HCT116 (cell line): ENCODE measurements at regions not wholly inside any gene's neighbourhood (a gene's known extent, or its start where the extent isn't known, plus 50 kb on each side); places are given as distances from the start of the nearest gene placed in this dataset.

Source experiments
- ATAC-seq: fragments of 200-7000 bp; cut with Tn5 transposase; 2 replicates; pipeline ENCODE4 v1.9.1; 2020; ENCODE audit warnings: mild to moderate bottlenecking, moderate library complexity
- BruUV-seq: library from RNA; stranded (reverse); fragments of 400-500 nt; replicated peaks from 2 replicates; lab custom pipeline; 2021; lab: Mats Ljungman, UMichigan
- CTCF ChIA-PET: fragments of 300-600 bp; sonication (Branson Sonifier 250); formaldehyde crosslinking; loops from one replicate; lab custom pipeline; 2021; ENCODE audit warnings: antibody characterized with exemption; lab: Charles Lee
- POLR2A ChIA-PET: fragments of 300-600, 350-600 bp; sonication (Branson Sonifier 250); formaldehyde crosslinking; loops from one replicate; lab custom pipeline; 2021; ENCODE audit warnings: antibody characterized with exemption; lab: Charles Lee
- RAD21 ChIA-PET, 2 experiments: fragments of 300-600 bp; sonication (Branson Sonifier 250); formaldehyde crosslinking; loops; one replicate each; lab custom pipeline; 2023; ENCODE audit warnings: low total read pairs in 2 of 2; ENCODE audit not compliant: uncharacterized antibody in 2 of 2, unreplicated experiment in 2 of 2, low non-redundant PET in 1 of 2; lab: Charles Lee
- DNase-seq: peaks from one replicate; pipeline ENCODE4 v3.0.0-alpha.2; 2010; ENCODE audit warnings: low read depth, low spot score
- H2AFZ ChIP-seq: fragments of 200-600 bp; shearing (Covaris generic), sonication (generic); 2 replicates; pipeline ENCODE4 v1.6.1; 2017; ENCODE audit warnings: low read depth, mixed run types, mixed read lengths, antibody characterized with exemption, low read length; ENCODE audit not compliant: poor library complexity, severe bottlenecking
- H3K27ac ChIP-seq: 2 replicates; pipeline ENCODE4 v1.5.1; 2012; ENCODE audit warnings: low read depth, low read length
- H3K27me3 ChIP-seq: fragments of 200-600 bp; sonication (generic); 2 replicates; pipeline ENCODE4 v1.6.1; 2016; ENCODE audit warnings: mixed run types, low read length, mixed read lengths; ENCODE audit not compliant: insufficient read depth
- H3K36me3 ChIP-seq, 2 experiments: fragments of 200-500 bp in 1 of 2; fragments of 200-600 bp in 1 of 2; sonication (Bioruptor generic) in 1 of 2; sonication (generic) in 1 of 2; 2 replicates each; pipeline versions ENCODE4 v1.5.1 to v1.6.1; 2014 to 2016; ENCODE audit warnings: low read length in 2 of 2, inconsistent platforms in 1 of 2, mixed read lengths in 1 of 2, mixed run types in 1 of 2; ENCODE audit not compliant: insufficient read depth in 2 of 2, control insufficient read depth in 1 of 2
- H3K4me1 ChIP-seq, 2 experiments: fragments of 200-600 bp in 1 of 2; sonication (generic) in 1 of 2; 2 replicates each; pipeline versions ENCODE4 v1.5.1 to v1.6.1; 2012 to 2017; ENCODE audit warnings: low read length in 2 of 2, inconsistent platforms in 1 of 2, mild to moderate bottlenecking in 1 of 2, mixed read lengths in 1 of 2, mixed run types in 1 of 2, moderate library complexity in 1 of 2; ENCODE audit not compliant: insufficient read depth in 2 of 2, control insufficient read depth in 1 of 2
- H3K4me2 ChIP-seq: fragments of 200-600 bp; sonication (generic); 2 replicates; pipeline ENCODE4 v1.6.1; 2017; ENCODE audit warnings: mixed run types, low read length, mixed read lengths
- H3K4me3 ChIP-seq, 2 experiments: fragments of 200-600 bp in 1 of 2; sonication (generic) in 1 of 2; replicated peaks in 1 of 2; 2 replicates each; pipeline ENCODE4 v1.5.1; 2011 to 2016; ENCODE audit warnings: low read length in 2 of 2, control low read depth in 1 of 2, low read depth in 1 of 2, mild to moderate bottlenecking in 1 of 2, mixed read lengths in 1 of 2, mixed run types in 1 of 2
- H3K79me2 ChIP-seq: fragments of 200-600 bp; sonication (generic); 2 replicates; pipeline ENCODE4 v1.6.1; 2017; ENCODE audit warnings: mild to moderate bottlenecking, mixed run types, low read length, moderate library complexity, mixed read lengths; ENCODE audit not compliant: insufficient read depth
- H3K9ac ChIP-seq: fragments of 200-600 bp; sonication (generic); 2 replicates; pipeline ENCODE4 v1.6.1; 2016; ENCODE audit warnings: low read length, mixed read lengths
- H3K9me2 ChIP-seq: fragments of 200-600 bp; sonication (generic), shearing (Covaris generic); 2 replicates; pipeline ENCODE4 v1.6.1; 2017; ENCODE audit warnings: mixed run types, mild to moderate bottlenecking, moderate library complexity; ENCODE audit not compliant: insufficient read depth
- H3K9me3 ChIP-seq, 2 experiments: fragments of 200-500 bp in 1 of 2; fragments of 200-600 bp in 1 of 2; sonication (Bioruptor generic) in 1 of 2; sonication (generic) in 1 of 2; 2 replicates each; pipeline ENCODE4 v1.6.1; 2014 to 2017; ENCODE audit warnings: low read length in 2 of 2, mixed read lengths in 2 of 2, inconsistent platforms in 1 of 2, low read depth in 1 of 2, mild to moderate bottlenecking in 1 of 2, mixed run types in 1 of 2, moderate library complexity in 1 of 2; ENCODE audit not compliant: control insufficient read depth in 1 of 2, insufficient read depth in 1 of 2
- H4K20me1 ChIP-seq: fragments of 200-600 bp; sonication (generic), shearing (Covaris generic); 2 replicates; pipeline ENCODE4 v1.6.1; 2017; ENCODE audit warnings: mixed run types, mild to moderate bottlenecking, moderate library complexity; ENCODE audit not compliant: insufficient read depth
- CBX3 ChIP-seq: IDR thresholded peaks from 2 replicates; pipeline ENCODE4 v1.6.1; 2012; ENCODE audit warnings: low read depth
- CEBPB ChIP-seq: IDR thresholded peaks from 2 replicates; pipeline ENCODE4 v1.6.1; 2012; ENCODE audit warnings: low read depth
- ELF1 ChIP-seq: IDR thresholded peaks from 2 replicates; pipeline ENCODE4 v1.6.1; 2012; ENCODE audit warnings: low read depth, borderline replicate concordance
- JUND ChIP-seq: IDR thresholded peaks from 2 replicates; pipeline ENCODE4 v1.6.1; 2012
- POLR2A ChIP-seq: IDR thresholded peaks from 2 replicates; pipeline ENCODE4 v1.7.0; 2011; ENCODE audit warnings: borderline replicate concordance; ENCODE audit not compliant: insufficient read depth, insufficient read length; ENCODE audit errors: extremely low read depth
- POLR2AphosphoS5 ChIP-seq: IDR thresholded peaks from 2 replicates; pipeline ENCODE4 v1.6.1; 2011; ENCODE audit warnings: mild to moderate bottlenecking, low read depth, low read length, moderate library complexity
- SRF ChIP-seq: IDR thresholded peaks from 2 replicates; pipeline ENCODE4 v1.6.1; 2012; ENCODE audit warnings: low read depth
- TCF7L2 ChIP-seq: IDR thresholded peaks from 2 replicates; pipeline ENCODE4 v1.7.0; 2011; ENCODE audit warnings: borderline replicate concordance, inconsistent platforms; ENCODE audit not compliant: insufficient read depth, insufficient read length; ENCODE audit errors: extremely low read depth
- YY1 ChIP-seq: IDR thresholded peaks from 2 replicates; pipeline ENCODE4 v1.6.1; 2011; ENCODE audit warnings: low read length, low read depth, moderate library complexity, mild to moderate bottlenecking; ENCODE audit not compliant: insufficient replicate concordance; ENCODE audit errors: extremely low read depth
- intact Hi-C: fragments of 100-400 bp; cut with micrococcal nuclease; formaldehyde crosslinking; loops from 2 replicates; pipeline ENCODE4 v1.10.0; 2022
- TF ChIP-seq, protein P1 (sequence below), 3 experiments: fragments of 200-600 bp in 1 of 3; sonication (generic) in 1 of 3; IDR thresholded peaks in 2 of 3; conservative IDR thresholded peaks in 1 of 3; 2 replicates each; pipeline ENCODE4 v1.5.1; 2012 to 2017; ENCODE audit warnings: low read depth in 2 of 3, low read length in 2 of 3, antibody characterized with exemption in 1 of 3, borderline replicate concordance in 1 of 3, control low read depth in 1 of 3, mild to moderate bottlenecking in 1 of 3, mixed read lengths in 1 of 3, mixed run types in 1 of 3, moderate library complexity in 1 of 3; ENCODE audit not compliant: insufficient read depth in 1 of 3

DNA sequence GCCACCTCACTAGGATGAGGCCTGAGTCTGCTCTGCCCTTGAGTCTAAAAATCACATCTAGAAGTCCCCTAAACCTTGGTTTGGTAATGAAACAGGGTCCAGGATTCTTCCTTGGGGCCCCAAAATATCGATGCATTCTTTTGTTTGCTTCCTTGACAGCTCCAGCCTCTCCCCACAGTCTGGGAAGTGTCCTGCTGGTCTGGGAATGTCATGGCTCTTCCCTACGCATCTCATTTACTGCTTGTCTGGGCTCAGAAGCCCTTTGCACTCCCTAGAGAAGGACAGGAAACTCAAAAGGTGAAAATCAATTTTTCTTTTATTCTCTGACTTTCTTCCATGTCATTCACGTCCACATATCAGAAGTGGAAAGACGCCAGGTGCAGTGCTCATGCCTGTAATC lies 115.8 kb downstream of the DRD1 start:
- Histone ChIP-seq H3K4me2 (no peak overlapping the region), H3K27ac (no peak overlapping the region), H2AFZ (no peak overlapping the region), H4K20me1 (no peaks in the 10 kb centered on the region)
- DNase-seq, result no peak
- TF ChIP-seq POLR2AphosphoS5 (no peak), ELF1 (no peak), JUND (no peak), CBX3 (no peak), CEBPB (no peak), POLR2A (no peak), TCF7L2 (no peak), SRF (no peak)
- TF ChIP-seq, protein P1, sequence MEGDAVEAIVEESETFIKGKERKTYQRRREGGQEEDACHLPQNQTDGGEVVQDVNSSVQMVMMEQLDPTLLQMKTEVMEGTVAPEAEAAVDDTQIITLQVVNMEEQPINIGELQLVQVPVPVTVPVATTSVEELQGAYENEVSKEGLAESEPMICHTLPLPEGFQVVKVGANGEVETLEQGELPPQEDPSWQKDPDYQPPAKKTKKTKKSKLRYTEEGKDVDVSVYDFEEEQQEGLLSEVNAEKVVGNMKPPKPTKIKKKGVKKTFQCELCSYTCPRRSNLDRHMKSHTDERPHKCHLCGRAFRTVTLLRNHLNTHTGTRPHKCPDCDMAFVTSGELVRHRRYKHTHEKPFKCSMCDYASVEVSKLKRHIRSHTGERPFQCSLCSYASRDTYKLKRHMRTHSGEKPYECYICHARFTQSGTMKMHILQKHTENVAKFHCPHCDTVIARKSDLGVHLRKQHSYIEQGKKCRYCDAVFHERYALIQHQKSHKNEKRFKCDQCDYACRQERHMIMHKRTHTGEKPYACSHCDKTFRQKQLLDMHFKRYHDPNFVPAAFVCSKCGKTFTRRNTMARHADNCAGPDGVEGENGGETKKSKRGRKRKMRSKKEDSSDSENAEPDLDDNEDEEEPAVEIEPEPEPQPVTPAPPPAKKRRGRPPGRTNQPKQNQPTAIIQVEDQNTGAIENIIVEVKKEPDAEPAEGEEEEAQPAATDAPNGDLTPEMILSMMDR (IDR thresholded peaks at IDR 0.05 in 2 of 3, conservative IDR thresholded peaks at IDR 0.05 in 1 of 3; ENCODE audit: borderline replicate concordance in 1 of 3, insufficient read depth in 1 of 3, low read depth in 2 of 3, low read length in 2 of 3), result no peak
- TF ChIP-seq, all 23 proteins: peak for 0
- Histone ChIP-seq H3K4me1 (peaks cover 3 to 5% of the 10 kb centered on the region in 2 experiments; a peak in 2 of 4 replicates), H3K36me3 (no peaks in the 10 kb centered on the region), H3K9ac (no peak overlapping the region), H3K4me3 (no peak overlapping the region), H3K79me2 (no peaks in the 10 kb centered on the region), H3K9me3 (no peaks in the 10 kb centered on the region), H3K9me2 (no peaks in the 10 kb centered on the region), H3K27me3 (0 out of 2 replicates have a peak, but pooled peaks cover 3% of the 10 kb centered on the region)
- ChIA-PET POLR2A (no interaction called here), CTCF (no interaction called here), RAD21 (no interaction called here)
- BruUV-seq, result no TSS peak
- no peak for ATAC-seq
- intact Hi-C loops, result no loop called here

GRCh38 chr5:175325681-175326080 lies 118.3 kb downstream of the DRD1 start:
- no peaks in the 10 kb centered on the region for H3K9me2 ChIP-seq
- DNase-seq (no peak), ATAC-seq (no peak)
- intact Hi-C loops, result no loop called here
- ChIA-PET POLR2A (no interaction called here), RAD21 (no interaction called here), CTCF (no interaction called here)
- peaks cover 3 to 5% of the 10 kb centered on the region in 2 experiments; a peak in 2 of 4 replicates for H3K4me1 ChIP-seq
- H4K20me1 ChIP-seq, result no peaks in the 10 kb centered on the region
- no peak overlapping the region for H2AFZ ChIP-seq
- no peak overlapping the region for H3K4me3 ChIP-seq
- no peak for TF ChIP-seq JUND
- no peak for TF ChIP-seq YY1
- no peak for TF ChIP-seq POLR2AphosphoS5
- no peak overlapping the region for H3K27ac ChIP-seq
- H3K9me3 ChIP-seq, result no peaks in the 10 kb centered on the region
- H3K4me2 ChIP-seq, result no peak overlapping the region
- no peaks in the 10 kb centered on the region for H3K36me3 ChIP-seq
- no peaks in the 10 kb centered on the region for H3K79me2 ChIP-seq
- H3K27me3 ChIP-seq, result 0 out of 2 replicates have a peak, but pooled peaks cover 3% of the 10 kb centered on the region
- no peak overlapping the region for H3K9ac ChIP-seq
- no TSS peak for BruUV-seq
